Raji (cell line): ENCODE measurements at regions not wholly inside any gene's neighbourhood (a gene's known extent, or its start where the extent isn't known, plus 50 kb on each side); places are given as distances from the start of the nearest gene placed in this dataset.

Source experiments
- POLR2A ChIP-seq: IDR thresholded peaks from 2 replicates; pipeline ENCODE4 v1.6.1; 2011; ENCODE audit warnings: low read depth, low read length, control low read depth; ENCODE audit not compliant: insufficient read depth

DNA sequence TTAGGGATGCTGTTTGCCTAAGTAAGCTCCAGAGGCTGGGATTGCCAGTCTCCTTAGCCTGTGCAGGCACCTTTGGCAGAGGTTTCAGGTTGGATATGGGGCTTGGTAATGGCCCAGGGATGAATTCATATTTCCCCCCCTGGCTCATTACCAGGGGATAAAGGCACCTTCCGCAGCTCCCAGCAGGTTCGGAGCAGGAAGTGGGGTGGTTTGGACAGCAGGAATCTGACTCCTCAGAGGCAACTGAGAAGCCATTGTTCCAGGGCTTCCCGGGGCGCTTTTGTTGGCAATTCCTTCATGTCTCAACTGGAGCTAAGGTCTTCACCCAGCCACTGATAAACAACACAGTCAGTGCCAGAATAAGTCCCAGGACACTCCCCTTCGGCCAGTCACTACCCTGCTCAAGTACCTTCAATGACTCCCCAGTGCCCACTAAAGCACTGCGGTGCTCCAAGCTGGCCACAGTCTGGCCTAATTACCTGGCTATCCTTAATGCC is 85.3 kb upstream of the SLC6A6 start:
- TF ChIP-seq POLR2A: no peak

- TF ChIP-seq POLR2A: no peak
Measured at GRCh38 chr3:14318646-14319045, 83.8 kb upstream of the SLC6A6 start.

GRCh38 chr3:14319654-14320182 is 82.7 kb upstream of the SLC6A6 start:
- TF ChIP-seq POLR2A: peak; percentile 74

DNA sequence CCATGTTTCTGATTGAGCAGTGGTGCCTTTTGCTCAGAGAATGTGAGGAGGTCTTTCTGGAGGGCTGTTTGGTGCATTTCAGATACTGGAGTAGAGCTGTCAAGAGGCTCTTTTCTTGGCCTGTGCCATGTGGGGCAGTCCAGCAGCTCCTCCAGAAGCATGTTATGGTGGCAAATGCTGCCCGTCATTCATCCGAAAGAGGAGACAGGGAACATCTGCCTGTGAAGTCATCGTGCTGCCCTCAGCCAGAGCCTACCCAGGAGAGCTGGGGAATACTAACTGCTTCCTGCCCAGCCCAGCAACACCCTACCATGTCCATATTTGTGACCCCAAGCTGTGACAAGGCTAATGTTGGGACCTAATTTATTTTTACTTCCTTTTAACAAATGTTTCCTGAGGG is 82.2 kb upstream of the SLC6A6 start:
- TF ChIP-seq POLR2A: no peak

DNA sequence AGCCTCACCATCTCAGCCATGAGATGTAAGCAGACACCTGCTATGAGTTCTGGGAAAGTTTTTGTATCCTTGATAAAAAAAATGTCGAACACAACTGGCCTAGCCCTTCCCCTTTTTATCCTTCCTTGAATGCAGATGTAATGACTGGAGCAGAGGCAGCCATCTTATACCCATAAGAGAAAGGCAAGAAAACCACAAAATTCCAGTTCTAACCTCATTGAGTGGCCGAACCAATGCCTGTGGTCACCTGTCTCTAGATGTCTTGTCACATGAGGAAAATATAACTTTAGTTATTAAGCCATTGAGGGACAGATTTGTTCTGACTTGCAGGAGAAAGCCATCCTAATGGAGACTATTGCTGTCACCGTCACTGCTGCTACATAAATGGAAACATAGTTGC is 80.4 kb upstream of the SLC6A6 start:
- TF ChIP-seq POLR2A: no peak

GRCh38 chr3:14322667-14323295 is 79.6 kb upstream of the SLC6A6 start:
- no peak for TF ChIP-seq POLR2A

GRCh38 chr3:14323401-14324223 is 78.8 kb upstream of the SLC6A6 start:
- no peak for TF ChIP-seq POLR2A

DNA sequence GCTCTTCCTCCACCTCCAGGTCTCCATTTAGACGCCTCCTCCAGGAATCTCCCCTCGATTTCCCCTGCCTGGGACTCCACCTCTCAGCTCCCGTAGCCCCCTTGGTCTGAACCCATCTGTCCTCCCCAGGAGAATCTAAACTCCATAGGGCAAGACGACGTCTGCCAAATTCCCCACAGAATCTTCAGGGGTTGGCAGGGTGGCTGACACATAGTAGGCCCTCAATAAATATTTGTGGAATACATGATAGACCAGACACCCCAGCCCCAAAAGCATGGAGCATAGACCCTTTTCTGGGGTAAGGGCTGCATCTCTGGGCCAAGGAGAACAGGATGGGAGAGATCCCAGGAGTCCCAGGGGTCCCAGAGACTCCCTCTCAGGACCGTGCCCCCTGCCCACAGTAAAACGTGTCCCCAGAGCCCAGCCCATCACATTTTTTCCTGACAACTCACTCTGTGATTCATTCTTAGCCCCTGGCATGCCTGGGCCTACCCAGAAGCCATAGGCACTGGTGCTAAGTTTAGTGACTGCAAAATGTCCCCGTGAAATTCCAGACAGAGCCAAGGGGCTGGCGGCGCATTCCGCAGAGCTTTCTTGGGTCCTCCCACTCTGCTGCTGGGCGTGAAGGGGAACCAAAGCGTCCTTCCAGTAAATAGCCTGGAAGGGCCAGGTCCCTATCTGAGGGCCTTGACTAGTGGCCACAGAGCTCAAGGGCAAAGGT is 78.0 kb upstream of the SLC6A6 start:
- no peak for TF ChIP-seq POLR2A

GRCh38 chr3:14328422-14328821 is 74.0 kb upstream of the SLC6A6 start:
- no peak for TF ChIP-seq POLR2A

- TF ChIP-seq POLR2A: no peak
Measured at GRCh38 chr3:14329116-14329830, 73.1 kb upstream of the SLC6A6 start.

DNA sequence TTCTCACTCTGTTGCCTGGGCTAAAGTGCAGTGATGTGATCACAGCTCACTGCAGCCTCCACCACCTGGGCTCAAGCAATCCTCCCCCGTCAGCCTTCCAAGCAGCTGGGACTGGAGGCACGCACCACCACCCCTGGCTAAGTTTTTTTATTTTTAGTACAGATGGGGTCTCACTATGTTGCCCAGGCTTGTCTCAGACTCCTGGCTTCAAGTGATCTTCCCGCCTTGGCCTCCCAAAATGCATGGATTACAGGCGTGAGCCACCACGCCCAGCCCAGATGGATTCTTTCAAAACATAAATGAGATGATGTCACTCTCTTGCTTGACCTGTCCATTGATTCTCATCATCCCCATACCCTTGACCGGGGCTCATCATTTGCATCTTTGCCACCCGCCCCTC is 72.6 kb upstream of the SLC6A6 start:
- no peak for TF ChIP-seq POLR2A

DNA sequence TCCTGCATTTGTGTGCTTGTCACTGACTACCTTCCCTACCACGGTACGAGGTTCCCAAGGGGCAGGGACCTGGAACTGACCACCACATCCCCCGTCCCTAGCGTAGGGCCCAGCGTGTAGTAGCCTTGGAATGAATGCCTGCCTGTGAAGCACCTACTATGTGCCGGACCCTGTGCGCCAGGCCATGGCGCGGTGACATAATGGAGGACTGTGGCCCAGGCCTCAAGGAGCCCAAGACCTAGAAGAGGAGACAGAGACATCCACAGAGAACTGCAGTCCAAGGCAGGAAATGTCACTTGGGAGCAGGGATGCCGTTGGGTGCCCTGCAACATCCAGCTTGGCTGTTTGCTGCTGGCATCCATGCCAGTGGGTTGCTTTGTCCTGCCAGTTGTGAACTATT is 71.9 kb upstream of the SLC6A6 start:
- TF ChIP-seq POLR2A: no peak

- no peak for TF ChIP-seq POLR2A
Measured at GRCh38 chr3:14331251-14331650, 71.2 kb upstream of the SLC6A6 start.

DNA sequence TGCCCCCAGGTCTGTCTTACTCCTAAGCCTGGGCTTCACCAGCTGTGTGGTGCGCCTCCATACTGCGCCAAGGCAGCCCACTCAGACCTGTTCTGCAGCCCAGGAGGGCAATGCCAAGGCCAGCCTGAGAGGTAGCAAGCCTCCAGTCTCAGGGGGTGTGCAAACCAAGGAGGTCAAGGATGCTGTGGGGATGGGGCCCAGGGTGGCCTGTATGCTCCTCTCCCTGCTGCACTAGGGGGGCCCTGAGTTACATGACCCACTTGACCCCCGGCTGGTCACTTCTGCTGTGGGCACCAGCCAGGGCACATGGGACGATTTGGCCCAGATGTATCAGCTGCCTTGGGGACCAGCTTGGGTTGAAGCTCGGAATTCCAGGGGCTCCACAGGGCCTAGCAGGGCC is 70.0 kb upstream of the SLC6A6 start:
- no peak for TF ChIP-seq POLR2A

- TF ChIP-seq POLR2A: no peak
Measured at GRCh38 chr3:14333215-14333614, 69.2 kb upstream of the SLC6A6 start.
